Choroid plexus epithelial cell (primary cell): ENCODE measurements at regions not wholly inside any gene's neighbourhood (a gene's known extent, or its start where the extent isn't known, plus 50 kb on each side); places are given as distances from the start of the nearest gene placed in this dataset.
A peak's percentile ranks its signal among the peaks of the same experiment; 100 is the strongest.

Experiments used
- DNase-seq: peaks from one replicate; pipeline ENCODE4 v3.0.0-alpha.2; 2010; ENCODE audit warnings: low read depth
- H3K4me3 ChIP-seq: 2 replicates; pipeline ENCODE4 v1.5.1; 2011; ENCODE audit warnings: low read depth, mild to moderate bottlenecking, control low read depth, low read length, moderate library complexity
- CTCF ChIP-seq: conservative IDR thresholded peaks from 2 replicates; pipeline ENCODE4 v1.5.1; 2011; ENCODE audit warnings: low read depth, mild to moderate bottlenecking, control low read depth, inconsistent platforms, low read length, moderate library complexity

GRCh38 chr3:83035704-83036010 is 1274.2 kb upstream of the GBE1 start:
- TF ChIP-seq CTCF: no peak
- no peak overlapping the region for H3K4me3 ChIP-seq
- DNase-seq: no peak

DNA sequence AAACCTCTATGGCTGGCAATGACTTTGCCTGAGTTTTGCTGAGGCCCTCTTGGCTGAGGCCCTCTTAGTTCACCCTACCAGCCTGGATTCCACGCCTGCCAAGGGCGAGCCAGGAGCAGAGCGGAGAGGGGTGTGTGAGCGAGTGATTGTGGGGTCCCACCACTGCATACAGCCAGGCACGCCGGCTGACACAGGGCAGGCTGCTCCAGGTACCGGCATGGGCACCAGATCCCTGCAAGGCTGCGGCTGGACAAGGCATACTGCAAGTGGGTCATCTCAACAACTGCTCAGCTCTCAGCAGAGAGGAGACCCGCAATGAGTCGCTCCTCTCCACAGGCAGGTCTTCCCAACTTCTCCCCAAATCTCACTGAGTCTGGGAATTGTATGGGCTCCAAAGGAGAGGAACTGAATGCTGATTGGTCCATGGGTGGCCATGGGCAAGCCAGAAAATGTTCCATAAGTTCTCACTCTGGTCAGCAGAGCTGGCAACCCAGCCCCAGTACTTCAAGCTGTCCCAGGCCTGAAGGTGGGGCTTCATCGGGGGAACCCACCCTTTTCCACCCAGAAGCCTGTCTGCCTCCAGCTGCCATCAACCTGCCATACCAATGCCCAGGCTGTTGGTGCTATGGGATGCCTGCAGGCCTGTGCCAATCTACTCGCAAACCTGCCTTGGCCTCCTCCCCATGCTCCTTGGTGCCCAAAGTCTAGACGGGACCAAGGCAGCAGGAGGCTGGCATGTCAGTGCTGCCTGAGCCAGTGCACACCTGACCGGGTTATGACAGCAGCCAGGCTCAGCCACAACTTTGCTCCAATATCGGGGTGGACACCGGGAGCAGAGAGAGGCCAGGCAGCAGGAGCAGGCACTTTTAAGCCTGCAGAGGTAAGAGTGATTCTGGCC is 1273.6 kb upstream of the GBE1 start:
- TF ChIP-seq CTCF: no peak
- DNase-seq: no peak
- H3K4me3 ChIP-seq: no peak overlapping the region

- no peak for TF ChIP-seq CTCF
- no peak overlapping the region for H3K4me3 ChIP-seq
- peak; percentile 35 for DNase-seq
Measured at GRCh38 chr3:83033133-83033532, 1271.7 kb upstream of the GBE1 start.

DNA sequence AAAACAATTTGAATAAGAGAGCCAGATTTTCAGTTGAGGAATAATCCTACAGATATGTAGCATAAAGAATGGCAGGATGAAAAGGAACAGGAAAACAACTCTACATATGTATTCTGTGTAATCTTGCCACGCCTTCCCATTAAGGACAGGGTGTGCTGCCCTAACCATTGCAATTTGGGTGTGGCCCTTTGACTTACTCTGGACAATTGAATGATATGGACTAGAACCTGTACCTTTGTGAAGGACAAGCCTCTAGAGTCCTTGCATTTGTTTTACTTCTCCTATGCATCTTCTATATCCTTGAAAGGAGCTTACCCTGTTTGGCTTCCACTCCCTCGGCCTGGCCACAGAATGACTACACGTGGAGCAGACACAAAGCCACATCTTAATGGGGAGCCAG is 1261.6 kb upstream of the GBE1 start:
- H3K4me3 ChIP-seq: no peak overlapping the region
- DNase-seq: no peak
- TF ChIP-seq CTCF: no peak

DNA sequence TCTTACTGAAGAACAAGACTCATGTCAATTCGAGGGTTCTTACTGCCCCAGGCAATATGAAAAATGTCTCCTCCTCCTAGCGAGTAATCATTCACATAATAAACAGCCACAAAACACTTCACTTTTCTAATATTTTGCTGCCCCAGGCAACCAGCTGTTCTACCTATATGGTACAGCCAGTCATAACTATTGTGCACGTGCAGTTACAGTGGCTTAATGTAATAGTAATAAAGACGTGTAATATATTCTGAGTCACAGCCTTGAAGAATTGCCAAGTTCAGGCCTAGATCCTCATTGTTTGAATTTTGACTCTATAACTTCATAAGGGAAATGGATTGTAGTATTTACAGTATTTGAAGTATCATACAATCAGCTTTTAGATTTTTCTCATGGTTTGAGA is 1250.0 kb upstream of the GBE1 start:
- peak; percentile 41 for DNase-seq
- no peak for TF ChIP-seq CTCF
- no peak overlapping the region for H3K4me3 ChIP-seq

GRCh38 chr3:83003917-83004316 is 1242.5 kb upstream of the GBE1 start:
- H3K4me3 ChIP-seq: no peak overlapping the region
- no peak for TF ChIP-seq CTCF

GRCh38 chr3:83002869-83003445 is 1241.5 kb upstream of the GBE1 start:
- no peak for DNase-seq

More at GRCh38 chr3:83003917-83004316, 1242.5 kb upstream of the GBE1 start:
- DNase-seq: peak; percentile 2

More at GRCh38 chr3:83002869-83003445, 1241.5 kb upstream of the GBE1 start:
- no peak overlapping the region for H3K4me3 ChIP-seq
- TF ChIP-seq CTCF: no peak
